Inflammatory macrophage treated with lipopolysaccharide for 1 hour (primary cell): ENCODE measurements at regions not wholly inside any gene's neighbourhood (a gene's known extent, or its start where the extent isn't known, plus 50 kb on each side); places are given as distances from the start of the nearest gene placed in this dataset.
"Not testable (repeated sequence)": the region's sequence is repeated elsewhere in the genome, so short reads cannot be mapped to it uniquely, and the experiment has no call there.

Experiments
- DNase-seq, 2 donors: peaks; one replicate each; pipeline ENCODE4 v3.0.0-alpha.2; 2020 to 2022

GRCh38 chr11:87623531-87624365 is 551.5 kb downstream of the RAB38 start:
- not testable (repeated sequence) for DNase-seq

DNA sequence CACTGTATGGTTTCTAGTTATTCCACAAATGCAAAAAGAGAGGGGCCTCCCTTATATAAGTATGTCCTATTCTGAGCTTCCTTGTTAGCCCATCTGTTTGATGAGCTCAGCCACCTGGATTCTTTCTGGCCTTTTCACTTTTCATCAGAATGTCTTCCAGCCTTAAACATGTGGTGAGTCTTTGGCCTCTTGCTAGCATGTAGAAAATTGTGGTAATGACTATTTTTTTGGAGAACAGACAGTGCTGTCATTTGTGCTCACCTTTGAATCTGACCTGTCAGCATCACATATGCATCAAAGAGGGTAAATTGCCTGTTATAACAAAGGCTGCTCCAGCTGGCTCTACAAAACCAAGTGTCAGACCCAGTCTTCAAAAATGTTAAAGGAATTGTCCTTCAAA is 558.7 kb downstream of the RAB38 start:
- no peak for DNase-seq

- DNase-seq: no peak
Observed at GRCh38 chr11:87604350-87604749, 566.6 kb downstream of the TMEM135 start.

DNA sequence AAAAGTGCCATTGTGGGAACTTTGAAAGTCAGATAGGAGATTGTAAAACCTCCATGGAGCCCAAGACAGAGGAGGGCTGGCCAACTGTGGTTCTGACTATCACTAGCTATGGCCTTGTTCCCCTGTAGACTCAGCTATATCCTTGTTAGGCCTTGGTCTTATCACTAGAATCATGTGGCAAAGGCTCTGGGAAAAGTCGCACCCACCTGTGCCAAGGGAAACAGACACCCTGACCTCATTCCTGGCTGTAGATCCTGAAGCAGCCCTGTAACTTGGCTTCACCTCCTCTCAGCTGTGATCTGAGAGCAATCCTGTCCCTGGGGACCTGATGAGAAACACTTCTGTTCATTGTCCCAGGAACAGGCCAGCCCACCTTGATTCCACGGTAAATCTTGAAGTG is 566.2 kb downstream of the TMEM135 start:
- DNase-seq: no peak

GRCh38 chr11:87602776-87603175 is 565.0 kb downstream of the TMEM135 start:
- DNase-seq: no peak

DNA sequence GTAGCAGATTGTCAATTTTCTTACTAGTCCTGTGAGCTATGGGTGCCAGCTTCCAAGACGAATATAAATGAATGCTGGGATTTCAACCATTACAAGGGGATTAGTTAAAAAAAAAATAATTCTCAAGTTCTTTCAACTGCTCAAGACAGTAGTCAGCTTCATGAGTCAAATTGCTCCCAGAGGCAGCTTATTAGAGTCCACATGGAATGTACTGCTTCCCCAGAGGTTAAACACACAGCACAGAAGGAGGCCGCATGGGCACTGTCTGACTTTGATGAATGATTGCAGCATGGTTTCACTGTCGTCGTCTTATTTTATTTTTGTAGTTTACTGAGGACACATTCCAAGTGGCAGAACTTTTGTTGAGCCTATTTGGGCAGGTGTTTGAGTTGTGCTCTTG is 563.2 kb downstream of the TMEM135 start:
- no peak for DNase-seq

- DNase-seq: no peak
Observed at GRCh38 chr11:87597725-87598124, 560.0 kb downstream of the TMEM135 start.

GRCh38 chr11:87596176-87596575 is 558.4 kb downstream of the TMEM135 start:
- DNase-seq: no peak

DNA sequence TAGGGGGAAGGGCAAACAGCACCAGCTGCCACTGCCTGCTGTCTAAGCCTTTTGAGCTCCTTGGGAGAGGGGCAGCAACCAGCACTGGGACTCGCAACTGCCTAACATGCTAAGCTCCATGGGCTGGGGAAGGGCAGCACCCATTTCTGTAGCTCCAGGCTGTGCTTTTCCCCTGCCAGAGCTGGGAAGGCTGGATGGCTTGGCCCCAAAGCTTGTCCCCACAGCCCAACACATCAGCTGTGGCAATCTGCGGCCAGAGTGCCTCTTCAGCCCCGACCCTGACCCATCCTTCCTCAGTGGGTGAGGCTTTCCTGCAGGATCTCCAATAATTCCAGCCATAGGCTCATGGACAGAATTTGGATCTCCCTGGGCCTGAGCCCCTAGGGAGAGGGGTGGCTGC is 551.3 kb downstream of the TMEM135 start:
- DNase-seq: no peak

DNA sequence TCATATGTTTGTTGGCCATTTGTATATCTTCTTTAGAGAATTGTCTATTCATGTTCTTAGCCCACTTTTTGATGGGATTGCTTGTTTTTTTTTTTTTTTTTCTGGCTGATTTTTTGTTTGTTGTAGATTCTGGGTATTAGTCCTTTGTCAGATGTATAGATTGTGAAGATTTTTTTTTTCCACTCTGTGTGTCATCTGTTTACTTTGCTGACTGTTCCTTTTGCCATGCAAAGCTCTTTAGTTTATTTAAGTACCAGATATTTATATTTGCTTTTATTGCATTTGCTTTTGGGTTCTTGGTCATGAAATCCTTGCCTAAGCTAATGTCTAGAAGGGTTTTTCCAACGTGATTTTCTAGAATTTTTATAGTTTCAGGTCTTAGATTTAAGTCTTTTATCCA is 547.9 kb downstream of the TMEM135 start:
- not testable (repeated sequence) for DNase-seq

DNA sequence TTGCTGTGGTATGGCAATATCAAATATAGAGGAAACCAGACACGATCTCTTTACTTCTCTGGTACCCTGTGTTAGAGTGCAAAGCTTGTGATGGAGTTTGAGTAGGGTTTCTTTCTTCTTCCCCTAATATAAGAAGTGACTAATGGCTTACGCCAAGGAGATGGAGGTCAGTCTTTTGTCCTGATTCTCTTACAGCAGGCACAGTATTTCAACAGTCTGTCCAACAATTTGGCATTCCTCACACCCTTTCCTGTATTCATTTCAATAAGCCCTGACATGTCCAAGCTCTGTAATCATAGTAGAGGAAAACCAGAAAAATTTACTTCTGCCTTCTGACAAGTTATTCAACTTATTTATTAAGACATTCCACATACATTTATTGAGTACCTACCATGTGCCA is 546.2 kb downstream of the TMEM135 start:
- DNase-seq: no peak

DNA sequence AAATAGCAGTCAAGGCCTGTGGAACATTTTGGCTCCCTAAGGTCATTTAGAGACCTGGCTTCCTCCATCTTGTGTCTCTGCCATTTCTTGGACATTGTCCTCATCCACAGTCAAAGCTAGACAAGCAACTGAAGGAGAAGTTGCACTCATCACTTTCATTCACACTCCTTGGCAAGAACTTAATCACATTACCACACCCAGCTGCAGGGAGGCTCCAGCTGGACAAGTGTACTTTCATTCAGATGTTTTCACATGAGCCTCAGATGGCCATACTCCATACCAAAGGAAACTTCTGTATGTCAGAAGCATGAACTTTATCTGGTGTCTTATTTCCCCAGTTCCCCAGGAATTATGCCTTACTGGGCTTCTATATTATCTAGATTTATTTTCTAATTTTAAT is 537.4 kb downstream of the TMEM135 start:
- no peak for DNase-seq

GRCh38 chr11:87574193-87574592 is 536.5 kb downstream of the TMEM135 start:
- DNase-seq: no peak

DNA sequence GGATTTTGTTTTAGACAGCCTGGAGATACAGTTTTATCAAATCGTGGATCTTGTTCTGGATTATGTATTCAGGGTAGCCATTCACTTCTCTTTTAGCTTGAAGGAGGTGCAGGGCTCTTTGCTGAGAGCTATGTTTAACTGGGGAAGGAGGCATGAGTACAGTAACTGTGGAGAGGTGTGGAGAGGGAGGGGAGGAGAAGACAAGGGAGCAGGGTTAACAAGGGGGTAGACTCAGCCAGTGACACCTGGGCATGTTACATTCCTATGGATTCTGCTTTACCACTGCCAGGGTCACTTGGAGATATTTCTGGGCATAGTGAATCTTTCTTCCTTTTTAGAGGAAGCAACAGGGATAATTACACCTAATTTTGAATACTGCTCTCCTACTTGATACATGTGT is 536.0 kb downstream of the TMEM135 start:
- DNase-seq: no peak

GRCh38 chr11:87572881-87573280 is 535.1 kb downstream of the TMEM135 start:
- DNase-seq: no peak

- no peak for DNase-seq
Observed at GRCh38 chr11:87560352-87560751, 522.6 kb downstream of the TMEM135 start.

- not testable (repeated sequence) for DNase-seq
Observed at GRCh38 chr11:87559852-87560251, 522.1 kb downstream of the TMEM135 start.

DNA sequence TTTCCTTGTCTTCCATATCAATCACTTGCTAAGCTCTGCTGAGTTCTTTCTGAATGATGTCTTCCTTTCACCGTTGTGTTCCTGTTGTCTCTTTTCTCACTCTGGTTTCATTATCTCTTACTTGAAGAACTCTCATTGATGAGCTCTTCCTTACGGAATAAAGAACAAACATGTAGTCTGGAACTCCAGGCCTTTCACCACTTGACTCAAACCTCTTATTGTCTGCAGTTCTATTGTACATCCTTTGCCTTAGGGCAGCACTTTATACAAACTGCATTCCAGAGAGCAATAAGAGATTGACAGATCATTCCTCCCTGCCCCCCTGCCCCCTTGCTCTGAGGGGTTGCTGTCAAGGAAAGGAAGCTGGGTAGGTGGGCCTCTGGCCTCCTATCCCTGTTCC is 517.4 kb downstream of the TMEM135 start:
- no peak for DNase-seq

DNA sequence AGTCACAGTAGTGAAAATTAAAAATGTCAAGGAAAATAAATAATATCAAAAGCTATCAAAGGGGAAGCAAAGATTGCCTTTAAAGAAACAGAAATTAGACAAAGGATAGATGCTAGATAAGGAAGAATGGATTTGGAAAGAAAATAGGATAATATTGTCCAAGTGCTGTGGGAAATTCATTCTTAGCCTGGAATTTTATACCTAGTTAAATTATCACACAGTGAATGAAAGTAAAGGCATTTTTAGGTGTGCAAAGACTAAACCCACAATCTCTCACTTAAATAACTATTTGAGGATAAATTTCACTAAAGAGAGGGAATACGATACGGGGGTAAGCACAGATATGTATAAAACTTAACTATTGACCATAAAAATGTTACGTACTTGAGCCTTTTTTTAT is 511.1 kb downstream of the TMEM135 start:
- no peak for DNase-seq

DNA sequence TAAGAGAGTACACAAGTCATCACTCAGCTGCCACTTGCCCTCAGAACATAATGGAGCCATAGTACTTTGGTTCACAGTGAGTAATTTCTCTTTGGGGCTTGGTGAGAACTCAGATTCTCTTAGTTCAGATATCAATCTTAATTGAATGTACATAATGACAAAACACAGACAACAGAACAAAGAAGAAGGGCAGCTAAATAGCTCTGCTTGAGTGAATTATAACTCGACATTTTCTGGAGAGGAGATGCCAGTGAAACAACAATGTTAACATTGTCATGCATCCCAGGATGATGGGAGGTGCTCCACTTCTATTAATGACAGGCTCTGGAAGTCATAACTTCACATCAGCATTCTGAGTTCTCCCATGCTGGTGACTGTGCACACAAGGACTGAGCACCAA is 508.1 kb downstream of the TMEM135 start:
- no peak for DNase-seq

DNA sequence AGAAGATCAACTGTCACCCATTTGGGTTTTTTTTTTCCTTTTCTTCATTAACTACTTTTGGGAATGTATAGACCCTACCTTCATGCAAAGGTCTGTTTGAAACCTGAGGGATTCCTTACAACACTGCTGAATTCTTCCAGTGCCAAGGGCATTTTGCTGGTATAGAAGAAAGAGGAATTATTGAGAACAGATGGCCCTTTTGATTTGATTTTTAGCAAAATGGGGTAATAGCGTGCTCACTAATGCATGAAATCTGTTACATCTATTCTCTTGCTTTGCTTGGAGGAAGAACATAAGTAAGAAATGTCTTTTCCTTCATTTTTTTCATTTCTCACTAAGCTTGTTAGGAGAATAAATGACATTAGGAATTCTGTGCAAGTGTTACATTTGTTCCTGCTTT is 501.9 kb downstream of the TMEM135 start:
- no peak for DNase-seq

DNA sequence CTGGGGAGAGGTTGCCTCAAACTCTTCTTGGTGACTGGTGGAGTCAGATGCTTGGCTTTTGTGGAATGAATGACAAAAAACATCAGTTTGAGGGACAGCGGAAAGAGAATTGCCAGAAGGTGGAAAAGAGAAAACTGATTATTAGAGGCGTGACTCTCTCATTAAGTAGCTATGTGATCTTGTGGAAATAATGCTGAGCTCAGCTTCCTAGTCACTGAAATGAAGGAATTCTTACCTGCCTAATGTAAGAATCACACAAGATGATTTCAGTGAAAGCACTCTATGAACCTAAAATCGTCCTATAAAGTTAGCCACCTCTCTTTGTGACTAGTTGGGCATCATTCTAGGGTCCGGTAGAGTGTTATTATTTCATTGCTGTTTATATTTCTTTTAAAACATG is 498.8 kb downstream of the TMEM135 start:
- no peak for DNase-seq

DNA sequence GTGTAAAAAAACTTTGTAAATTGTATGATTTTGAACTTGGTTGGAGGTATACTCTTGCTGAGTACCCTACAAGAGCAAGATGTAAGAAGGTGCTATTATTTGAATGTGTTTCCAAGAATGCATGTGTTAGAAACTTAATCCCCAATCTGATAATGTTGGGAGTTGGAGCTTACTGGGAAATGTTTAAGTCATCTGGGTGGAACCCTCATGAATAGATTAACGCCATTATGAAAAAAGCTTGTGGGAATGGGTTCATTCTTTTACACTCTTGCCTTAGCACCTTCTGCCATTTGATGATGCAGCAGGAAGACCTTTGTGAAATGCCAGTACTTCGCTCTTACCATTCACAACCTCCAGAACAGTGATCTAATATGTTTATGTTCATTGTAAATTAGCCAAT is 498.3 kb downstream of the TMEM135 start:
- no peak for DNase-seq

DNA sequence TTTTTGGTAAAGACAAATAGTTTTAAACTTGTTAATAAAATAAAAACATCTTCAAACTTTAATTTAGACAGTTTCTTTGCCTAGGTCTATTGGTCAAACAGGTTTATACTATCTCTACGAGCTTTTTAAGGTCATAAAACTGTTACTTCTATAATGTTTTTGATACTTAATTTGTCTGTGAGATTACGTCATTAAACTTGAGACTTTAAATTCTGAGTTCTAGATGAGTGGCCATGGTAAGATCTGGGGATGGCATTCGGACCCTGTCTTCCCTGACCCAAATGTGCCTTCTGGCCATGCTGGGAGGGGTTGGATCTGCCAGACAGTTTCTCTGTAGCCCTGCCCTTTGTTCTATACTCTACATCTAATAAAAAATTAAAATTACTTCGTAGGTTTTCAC is 497.8 kb downstream of the TMEM135 start:
- DNase-seq: no peak

DNA sequence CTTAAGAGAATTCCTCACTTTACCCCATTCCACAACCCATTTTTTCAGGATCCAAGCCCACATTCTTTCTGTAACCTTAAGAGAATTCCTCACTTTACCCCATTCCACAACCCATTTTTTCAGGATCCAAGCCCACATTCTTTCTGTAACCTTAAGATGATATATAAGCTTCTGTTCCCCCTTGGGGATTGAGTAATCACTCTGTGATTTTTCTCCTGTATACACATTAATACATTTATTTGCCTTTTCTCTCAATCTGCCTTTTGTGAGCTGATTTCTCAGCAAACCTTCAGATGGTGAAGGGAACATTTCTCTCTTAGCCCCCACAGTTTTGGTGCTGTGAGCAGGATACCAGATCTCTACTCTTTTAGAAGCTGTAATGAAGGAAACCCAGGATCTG is 494.1 kb downstream of the TMEM135 start:
- not testable (repeated sequence) for DNase-seq
